ENCODE measurements at regions not wholly inside any gene's neighbourhood (a gene's known extent, or its start where the extent isn't known, plus 50 kb on each side); places are given as distances from the start of the nearest gene placed in this dataset.

GRCh38 chr9:103281126-103281525 lies 286.0 kb downstream of the CYLC2 start:
- no peak for TF ChIP-seq CTCF (IDR thresholded peaks at IDR 0.05; ENCODE audit: low read depth, low read length, missing control alignments)
- Histone ChIP-seq H3K36me3 (replicated peaks) (no peaks in the 10 kb centered on the region), H3K27ac (no peak overlapping the region), H3K27me3 (replicated peaks) (no peaks in the 10 kb centered on the region), H3K4me3 (ENCODE audit: low read depth, low read length) (no peak overlapping the region)
- in situ Hi-C loops (cut with HindIII; ENCODE audit: low pct_ligation_motif_present, low sequenced_read_pairs) = no loop called here
- DNase-seq = no peak

GRCh38 chr9:103287361-103287760 lies 292.2 kb downstream of the CYLC2 start:
- in situ Hi-C loops (cut with HindIII; ENCODE audit: low pct_ligation_motif_present, low sequenced_read_pairs) = no loop called here
- Histone ChIP-seq H3K27ac (no peak overlapping the region), H3K27me3 (replicated peaks) (no peaks in the 10 kb centered on the region), H3K4me3 (ENCODE audit: low read depth, low read length) (no peak overlapping the region), H3K36me3 (replicated peaks) (no peaks in the 10 kb centered on the region)
- DNase-seq = no peak
- TF ChIP-seq CTCF (IDR thresholded peaks at IDR 0.05; ENCODE audit: low read depth, low read length, missing control alignments) = no peak

- no peaks in the 10 kb centered on the region for H3K36me3 ChIP-seq (replicated peaks)
- no peak for DNase-seq
- TF ChIP-seq CTCF (IDR thresholded peaks at IDR 0.05; ENCODE audit: low read depth, low read length, missing control alignments) = no peak
- no peak overlapping the region for H3K4me3 ChIP-seq (ENCODE audit: low read depth, low read length)
- no peaks in the 10 kb centered on the region for H3K27me3 ChIP-seq (replicated peaks)
- no peak overlapping the region for H3K27ac ChIP-seq
- in situ Hi-C loops (cut with HindIII; ENCODE audit: low pct_ligation_motif_present, low sequenced_read_pairs) = no loop called here
Observed at GRCh38 chr9:103296189-103296588, 301.1 kb downstream of the CYLC2 start.

- H3K36me3 ChIP-seq (replicated peaks) = no peaks in the 10 kb centered on the region
- DNase-seq = no peak
- H3K27ac ChIP-seq = no peak overlapping the region
- H3K4me3 ChIP-seq (ENCODE audit: low read depth, low read length) = no peak overlapping the region
- in situ Hi-C loops (cut with HindIII; ENCODE audit: low pct_ligation_motif_present, low sequenced_read_pairs) = no loop called here
- H3K27me3 ChIP-seq (replicated peaks) = no peaks in the 10 kb centered on the region
- TF ChIP-seq CTCF (IDR thresholded peaks at IDR 0.05; ENCODE audit: low read depth, low read length, missing control alignments) = no peak
Observed at GRCh38 chr9:103301051-103301450, 305.9 kb downstream of the CYLC2 start.

GRCh38 chr9:103304797-103305196 lies 309.7 kb downstream of the CYLC2 start:
- no peak for TF ChIP-seq CTCF (IDR thresholded peaks at IDR 0.05; ENCODE audit: low read depth, low read length, missing control alignments)
- H3K27ac ChIP-seq = no peak overlapping the region
- no peak for DNase-seq
- no peak overlapping the region for H3K4me3 ChIP-seq (ENCODE audit: low read depth, low read length)
- H3K36me3 ChIP-seq (replicated peaks) = no peaks in the 10 kb centered on the region
- no peaks in the 10 kb centered on the region for H3K27me3 ChIP-seq (replicated peaks)
- in situ Hi-C loops (cut with HindIII; ENCODE audit: low pct_ligation_motif_present, low sequenced_read_pairs) = no loop called here

- no peak for DNase-seq
Observed at GRCh38 chr9:103319979-103320378, 324.8 kb downstream of the CYLC2 start.

More at GRCh38 chr9:103319979-103320378, 324.8 kb downstream of the CYLC2 start:
- Histone ChIP-seq H3K27me3 (replicated peaks) (no peaks in the 10 kb centered on the region), H3K36me3 (replicated peaks) (no peaks in the 10 kb centered on the region), H3K27ac (no peak overlapping the region), H3K4me3 (ENCODE audit: low read depth, low read length) (no peak overlapping the region)
- peak; percentile 7 for TF ChIP-seq CTCF (IDR thresholded peaks at IDR 0.05; ENCODE audit: low read depth, low read length, missing control alignments)
- in situ Hi-C loops (cut with HindIII; ENCODE audit: low pct_ligation_motif_present, low sequenced_read_pairs) = no loop called here

Measured in brain microvascular endothelial cell (primary cell).